Stimulated activated CD4-positive, alpha-beta T cell treated with anti-CD3 and anti-CD28 coated beads, TNF-alpha, amount 100 ng/mL, for 24 hours (primary cell): ENCODE measurements at regions not wholly inside any gene's neighbourhood (a gene's known extent, or its start where the extent isn't known, plus 50 kb on each side); places are given as distances from the start of the nearest gene placed in this dataset.

Experiments used
- DNase-seq, 3 experiments: peaks; one replicate each; pipeline ENCODE4 v3.0.0-alpha.2; 2020; ENCODE audit warnings: low read depth in 3 of 3

- no peak for DNase-seq
Measured at GRCh38 chr15:96076350-96076749, 254.2 kb upstream of the NR2F2 start.

- no peak for DNase-seq
Measured at GRCh38 chr15:96079041-96079440, 251.5 kb upstream of the NR2F2 start.

GRCh38 chr15:96079882-96080281, 250.6 kb upstream of the NR2F2 start:
- DNase-seq: no peak

- no peak for DNase-seq
Measured at GRCh38 chr15:96086164-96086563, 244.3 kb upstream of the NR2F2 start.

- no peak for DNase-seq
Measured at GRCh38 chr15:96087180-96087884, 243.2 kb upstream of the NR2F2 start.

GRCh38 chr15:96088650-96089049, 241.8 kb upstream of the NR2F2 start:
- DNase-seq: no peak

- no peak for DNase-seq
Measured at GRCh38 chr15:96089405-96090058, 241.0 kb upstream of the NR2F2 start.

GRCh38 chr15:96092186-96092585, 238.3 kb upstream of the NR2F2 start:
- no peak for DNase-seq

GRCh38 chr15:96093063-96093462, 237.4 kb upstream of the NR2F2 start:
- no peak for DNase-seq

GRCh38 chr15:96097661-96098060, 232.8 kb upstream of the NR2F2 start:
- no peak for DNase-seq

- no peak for DNase-seq
Measured at GRCh38 chr15:96102631-96103030, 227.9 kb upstream of the NR2F2 start.

GRCh38 chr15:96106181-96106580, 224.3 kb upstream of the NR2F2 start:
- DNase-seq: no peak

- no peak for DNase-seq
Measured at GRCh38 chr15:96106628-96107027, 223.9 kb upstream of the NR2F2 start.

- DNase-seq: no peak
Measured at GRCh38 chr15:96107916-96108315, 222.6 kb upstream of the NR2F2 start.

- DNase-seq: no peak
Measured at GRCh38 chr15:96108405-96108804, 222.1 kb upstream of the NR2F2 start.

- no peak for DNase-seq
Measured at GRCh38 chr15:96109820-96110219, 220.7 kb upstream of the NR2F2 start.

GRCh38 chr15:96112018-96112417, 218.5 kb upstream of the NR2F2 start:
- DNase-seq: no peak

- no peak for DNase-seq
Measured at GRCh38 chr15:96115642-96116041, 214.9 kb upstream of the NR2F2 start.

GRCh38 chr15:96117270-96117669, 213.2 kb upstream of the NR2F2 start:
- DNase-seq: no peak

GRCh38 chr15:96119734-96120133, 210.8 kb upstream of the NR2F2 start:
- no peak for DNase-seq

GRCh38 chr15:96121086-96121920, 209.2 kb upstream of the NR2F2 start:
- DNase-seq: no peak
